MV-4-11 (cell line): ENCODE measurements at regions not wholly inside any gene's neighbourhood (a gene's known extent, or its start where the extent isn't known, plus 50 kb on each side); places are given as distances from the start of the nearest gene placed in this dataset.
"Not testable (repeated sequence)": the region's sequence is repeated elsewhere in the genome, so short reads cannot be mapped to it uniquely, and the experiment has no call there.

Experiments used
- DNase-seq: peaks from one replicate; lab custom pipeline; 2025; lab: John Stamatoyannopoulos, UW

DNA sequence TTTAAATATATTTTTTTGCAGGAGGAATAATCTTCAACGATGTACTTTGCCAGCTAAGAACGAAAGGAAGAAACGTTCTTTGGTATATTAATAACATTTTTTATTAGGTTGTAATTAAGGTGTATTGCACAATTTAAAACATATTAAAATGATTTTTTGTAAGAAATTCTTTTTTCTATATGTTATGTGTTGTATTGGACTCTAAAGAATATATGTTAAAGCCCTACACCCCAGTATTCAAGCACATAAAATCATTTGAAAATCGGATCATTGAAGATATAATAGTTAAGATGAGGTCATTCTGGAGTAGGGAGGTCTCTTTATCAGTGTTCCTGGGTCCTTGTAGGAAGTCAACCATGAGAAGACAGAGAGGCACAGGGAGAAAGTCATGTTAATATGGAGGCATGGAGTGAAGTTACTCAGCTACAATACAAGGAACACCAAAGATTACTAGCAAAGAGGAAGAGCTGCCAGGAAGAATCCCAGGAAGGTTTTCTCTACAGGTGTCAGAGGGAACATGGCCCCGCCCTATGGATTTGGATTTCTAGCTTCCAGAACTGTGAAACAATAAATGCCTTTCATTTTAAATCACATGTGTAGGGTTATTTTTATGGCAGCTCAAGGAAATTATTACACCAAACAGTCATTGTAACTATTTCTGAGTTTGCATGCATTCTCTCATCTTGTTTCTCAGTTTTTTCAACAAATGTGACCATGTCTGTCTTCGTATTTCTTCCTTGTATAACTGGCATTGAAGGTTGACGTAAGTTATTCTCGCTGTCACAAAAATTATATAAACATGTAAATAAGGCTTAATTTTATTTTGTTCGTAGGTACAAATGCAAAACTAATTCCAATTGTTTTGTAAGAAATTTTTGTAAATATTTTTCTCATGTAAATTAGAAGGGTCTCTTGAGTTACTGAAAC lies 75.4 kb upstream of the VPREB1 start:
- DNase-seq = no peak

- DNase-seq = peak; percentile 40
Observed at GRCh38 chr22:22168190-22168940, 76.2 kb upstream of the VPREB1 start.

DNA sequence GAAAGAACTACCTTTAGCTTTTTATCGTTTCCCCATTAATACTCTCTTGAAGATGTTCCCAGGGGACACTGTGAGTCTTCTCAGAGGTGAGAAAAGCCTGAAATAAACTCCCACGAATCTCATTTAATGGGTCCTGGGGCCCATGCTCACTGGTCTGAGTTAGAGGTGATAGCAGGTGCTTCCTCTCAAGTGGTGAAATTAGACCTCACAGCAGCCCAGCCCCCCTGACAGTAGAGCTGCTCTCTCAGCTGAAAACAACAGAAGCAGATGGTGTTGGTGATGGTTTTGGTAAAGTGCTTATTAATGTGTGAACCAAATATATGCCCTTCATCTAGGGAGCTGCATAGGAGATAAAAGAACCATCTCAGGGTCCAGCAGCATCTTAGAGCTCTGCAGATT lies 76.8 kb upstream of the VPREB1 start:
- DNase-seq = no peak

DNA sequence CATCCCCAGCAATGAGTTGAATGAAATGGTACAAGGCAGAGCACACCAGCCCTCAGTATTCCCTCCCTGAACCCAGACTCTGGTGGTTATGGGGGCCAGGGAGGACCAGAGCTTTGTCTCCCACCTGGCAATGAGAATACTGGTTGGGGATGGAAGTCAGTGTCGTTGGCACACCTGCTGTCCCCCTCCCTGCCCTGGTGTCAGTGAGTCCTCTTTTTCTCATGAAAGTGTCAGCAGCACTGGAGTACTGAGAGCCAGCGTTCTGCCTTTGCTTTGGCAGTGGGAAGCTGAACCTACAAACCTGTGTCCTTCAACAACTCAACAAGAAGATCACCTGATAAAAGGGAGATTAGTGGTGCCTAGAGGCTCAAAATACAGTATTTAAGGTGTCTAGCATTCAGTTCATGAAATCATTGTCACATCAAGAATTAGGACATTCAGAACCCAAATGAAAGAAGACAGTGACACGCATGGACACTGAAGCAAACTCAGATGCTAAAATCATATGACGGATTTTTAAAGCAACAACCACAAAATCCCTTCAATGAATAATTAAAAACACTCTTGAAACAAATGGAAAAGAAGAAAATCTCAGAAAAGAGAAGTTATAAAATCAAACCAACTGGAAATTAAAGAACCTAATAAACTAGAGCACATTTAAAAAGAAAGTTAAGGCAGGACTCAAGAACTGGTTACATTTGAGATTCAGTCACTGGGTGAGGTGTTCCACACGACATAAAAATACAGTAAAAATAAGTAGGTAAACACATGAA lies 77.5 kb upstream of the VPREB1 start:
- no peak for DNase-seq

- DNase-seq = no peak
Observed at GRCh38 chr22:22165936-22166710, 78.5 kb upstream of the VPREB1 start.

GRCh38 chr22:22164541-22165272 lies 79.9 kb upstream of the VPREB1 start:
- DNase-seq = no peak

DNA sequence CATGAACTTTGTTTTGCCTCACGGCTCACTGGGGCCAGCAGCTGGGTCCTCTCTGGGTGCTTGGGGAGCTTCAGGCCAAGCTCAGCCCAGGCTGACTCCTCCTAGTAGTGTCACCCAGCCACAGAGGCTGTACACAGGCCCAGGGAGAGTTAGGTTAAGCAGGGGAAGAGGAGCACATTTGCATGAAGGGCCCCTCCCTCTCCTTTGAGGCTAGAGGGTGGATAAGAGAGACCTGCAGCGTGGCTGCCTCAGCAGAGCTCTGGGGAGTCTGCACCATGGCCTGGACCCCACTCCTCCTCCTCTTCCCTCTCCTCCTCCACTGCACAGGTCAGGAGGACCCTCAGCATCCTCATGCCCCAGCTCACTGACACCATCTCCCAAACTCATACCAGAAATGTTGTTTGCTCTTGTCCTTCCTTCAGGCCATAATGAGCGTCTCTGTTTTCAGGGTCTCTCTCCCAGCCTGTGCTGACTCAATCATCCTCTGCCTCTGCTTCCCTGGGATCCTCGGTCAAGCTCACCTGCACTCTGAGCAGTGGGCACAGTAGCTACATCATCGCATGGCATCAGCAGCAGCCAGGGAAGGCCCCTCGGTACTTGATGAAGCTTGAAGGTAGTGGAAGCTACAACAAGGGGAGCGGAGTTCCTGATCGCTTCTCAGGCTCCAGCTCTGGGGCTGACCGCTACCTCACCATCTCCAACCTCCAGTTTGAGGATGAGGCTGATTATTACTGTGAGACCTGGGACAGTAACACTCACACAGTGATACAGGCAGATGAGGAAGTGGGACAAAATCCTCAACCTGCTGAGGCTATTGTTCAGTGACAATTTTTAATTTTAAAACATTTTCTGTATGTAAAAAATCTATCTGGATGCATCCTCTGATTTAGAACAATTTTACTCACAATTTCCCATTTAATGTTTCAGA lies 82.4 kb upstream of the VPREB1 start:
- DNase-seq = no peak

GRCh38 chr22:22160768-22161167 lies 83.8 kb upstream of the VPREB1 start:
- DNase-seq = not testable (repeated sequence)

GRCh38 chr22:22159384-22159783 lies 85.2 kb upstream of the VPREB1 start:
- peak; percentile 10 for DNase-seq

DNA sequence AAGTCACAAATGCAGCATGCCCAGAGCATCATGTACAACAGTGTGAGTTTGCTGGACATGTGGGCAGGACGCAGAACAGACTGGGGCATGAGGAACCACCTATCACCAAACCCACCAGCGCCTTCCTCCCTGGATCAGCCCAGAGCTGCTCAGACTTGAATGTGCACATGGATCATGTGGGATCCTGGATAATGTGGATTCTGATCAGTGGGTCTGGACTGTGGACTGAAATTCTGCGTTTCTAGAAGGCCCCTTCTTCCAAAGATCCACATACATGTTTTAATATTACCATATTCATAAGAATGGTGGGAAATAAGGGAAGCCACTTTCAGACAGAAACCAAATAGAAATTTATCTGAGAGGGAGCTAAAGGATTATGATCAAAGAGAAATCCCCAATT lies 85.6 kb upstream of the VPREB1 start:
- DNase-seq = no peak

DNA sequence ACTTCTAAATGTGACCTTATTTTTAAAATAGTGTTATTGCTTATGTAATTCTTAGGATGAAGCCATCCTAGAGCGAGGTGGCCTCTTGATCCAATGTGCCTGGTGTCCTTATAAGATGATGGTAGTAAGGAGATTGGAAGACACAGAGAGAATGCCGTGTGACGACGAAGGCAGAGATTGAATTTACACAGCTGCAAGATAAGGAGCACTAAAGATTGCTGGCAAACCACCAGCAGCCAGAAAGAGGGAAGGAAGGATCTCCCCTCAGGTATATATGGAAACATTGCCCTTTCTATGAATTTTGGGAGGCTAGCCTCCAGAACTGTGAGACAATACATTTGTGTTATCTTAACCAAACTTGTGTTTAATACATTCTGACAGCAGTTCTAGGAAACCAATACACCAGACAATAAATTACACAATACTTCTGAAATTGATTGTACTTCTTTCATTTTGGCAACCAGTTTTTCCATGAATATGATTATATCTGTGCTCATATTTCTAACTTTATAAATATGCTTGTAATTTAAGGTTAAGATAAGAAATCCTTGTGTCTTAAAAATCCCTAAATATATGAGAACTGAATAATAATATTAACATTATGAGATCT lies 86.3 kb upstream of the VPREB1 start:
- DNase-seq = no peak

- DNase-seq = no peak
Observed at GRCh38 chr22:22157348-22157725, 87.2 kb upstream of the VPREB1 start.

DNA sequence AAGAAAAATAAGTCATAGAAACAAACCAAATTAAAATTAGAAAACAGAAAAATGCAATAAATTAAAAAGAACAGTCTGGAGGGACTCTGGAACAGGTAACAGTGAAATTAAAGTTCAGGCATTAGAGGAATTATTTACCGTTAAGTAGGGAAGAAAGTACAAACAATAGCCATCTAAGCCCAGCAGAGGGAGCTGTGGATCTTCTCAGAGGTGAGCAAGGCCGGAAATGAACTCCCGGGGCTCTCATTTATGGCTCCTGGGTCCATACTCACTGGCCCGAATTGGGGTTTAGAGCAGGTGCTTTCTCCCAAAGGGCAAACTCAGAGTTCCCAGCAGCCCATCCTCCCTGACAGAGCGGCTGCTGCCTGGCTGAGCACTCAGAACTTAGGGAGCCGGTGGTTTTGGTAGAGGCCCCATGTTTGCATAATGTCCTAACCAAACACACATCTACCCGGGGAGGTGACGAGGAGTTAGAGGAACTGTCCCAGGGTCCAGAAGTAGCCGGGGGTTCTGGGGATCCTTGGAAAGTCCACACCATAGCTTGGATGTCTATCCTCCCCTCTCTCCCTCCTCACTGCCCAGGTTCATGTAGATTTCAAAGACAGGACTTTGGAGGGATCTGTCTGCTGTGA lies 87.8 kb upstream of the VPREB1 start:
- peak; percentile 77 for DNase-seq

DNA sequence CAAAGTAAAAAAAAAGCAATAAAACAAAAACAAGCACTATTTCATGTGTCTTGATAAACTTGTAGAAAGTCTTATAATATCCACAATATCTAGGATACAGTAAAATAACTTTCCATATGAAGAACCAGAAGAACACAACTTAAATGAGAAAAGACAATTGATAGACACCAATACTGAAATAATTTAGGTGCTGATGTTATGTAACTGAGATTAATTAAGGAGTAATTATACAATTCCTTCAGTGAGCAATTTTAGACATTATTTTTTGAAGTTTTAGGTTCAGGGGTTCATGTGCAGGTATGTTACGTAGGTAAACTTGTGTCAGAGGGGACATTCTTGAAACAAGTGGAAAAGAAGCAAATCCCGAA lies 88.3 kb upstream of the VPREB1 start:
- DNase-seq = no peak

GRCh38 chr22:22155607-22156006 lies 89.0 kb upstream of the VPREB1 start:
- no peak for DNase-seq

GRCh38 chr22:22155146-22155545 lies 89.4 kb upstream of the VPREB1 start:
- no peak for DNase-seq

GRCh38 chr22:22154040-22154439 lies 90.5 kb upstream of the VPREB1 start:
- DNase-seq = peak; percentile 8

DNA sequence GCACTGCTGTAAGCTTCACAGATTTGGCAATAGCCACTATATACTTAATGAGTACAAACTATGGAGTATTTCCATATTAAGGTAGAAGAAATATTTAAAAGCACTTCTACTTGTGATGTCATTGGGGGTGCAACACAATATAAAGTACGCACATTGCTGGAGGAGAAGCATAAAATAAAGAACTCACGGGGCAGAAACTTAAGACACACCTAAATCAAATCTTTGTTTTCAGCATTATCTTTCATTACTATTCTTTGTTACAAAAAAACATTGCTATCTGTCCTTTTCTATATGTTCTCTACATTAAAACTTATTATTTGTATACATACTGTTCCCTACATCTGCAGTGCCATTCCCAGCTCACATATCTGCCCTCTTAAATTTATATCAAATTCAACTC lies 93.3 kb upstream of the VPREB1 start:
- no peak for DNase-seq

GRCh38 chr22:22150457-22150856 lies 94.1 kb upstream of the VPREB1 start:
- DNase-seq = no peak
